ENCODE measurements at regions not wholly inside any gene's neighbourhood (a gene's known extent, or its start where the extent isn't known, plus 50 kb on each side); places are given as distances from the start of the nearest gene placed in this dataset.

- no peak overlapping the region for H3K27ac ChIP-seq (ENCODE audit: low read depth in 1 of 3, low read length in 2 of 3)
- WGBS, 3 donors, result 72 to 91% (median 78%) methylated on average over 3 of the region's 3 CpGs
- no peaks in the 10 kb centered on the region for H3K36me3 ChIP-seq (ENCODE audit: control insufficient read depth in 3 of 3, insufficient read depth in 2 of 3, low read depth in 1 of 3, low read length in 3 of 3)
- H3K9me3 ChIP-seq (ENCODE audit: control insufficient read depth in 2 of 2, insufficient read depth in 1 of 2, low read depth in 1 of 2, low read length in 1 of 2), result no peaks in the 10 kb centered on the region
- H3K4me3 ChIP-seq (ENCODE audit: low read depth in 1 of 3, low read length in 3 of 3), result no peak overlapping the region
- H3K27me3 ChIP-seq (ENCODE audit: control insufficient read depth in 3 of 3, insufficient read depth in 3 of 3, low read length in 3 of 3), result no peaks in the 10 kb centered on the region
- DNase-seq (no peak), FAIRE-seq (no peak)
- peaks cover 0 to 2% (median 0%) of the 10 kb centered on the region in 3 donors for H3K4me1 ChIP-seq (ENCODE audit: control insufficient read depth in 3 of 3, insufficient read depth in 2 of 3, low read depth in 1 of 3, low read length in 2 of 3)
These were observed 133.9 kb upstream of the BMPER start for GRCh38 chr7:33771422-33771821.

DNA sequence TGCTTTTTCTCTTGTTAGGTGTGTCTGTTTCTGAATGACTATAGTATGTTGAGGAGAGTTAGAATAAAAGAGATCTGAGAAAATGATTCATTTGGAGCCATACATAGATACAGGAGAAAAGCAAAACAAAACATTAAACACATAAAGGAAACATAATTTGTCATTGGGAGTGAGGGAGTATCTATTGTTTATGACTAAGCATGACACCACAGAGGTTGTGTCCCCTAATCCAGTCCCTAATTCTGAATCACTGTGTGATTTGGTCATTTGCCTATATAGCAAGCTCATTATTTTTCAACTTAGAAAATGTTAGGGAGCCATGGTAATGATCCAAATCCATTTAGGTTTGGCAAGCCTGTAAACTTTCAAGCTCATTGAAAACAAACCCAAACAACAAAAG, 132.3 kb upstream of the BMPER start:
- FAIRE-seq (no peak), DNase-seq (no peak)
- H3K4me1 ChIP-seq (ENCODE audit: control insufficient read depth in 3 of 3, insufficient read depth in 2 of 3, low read depth in 1 of 3, low read length in 2 of 3), result peaks cover 0 to 2% (median 0%) of the 10 kb centered on the region in 3 donors
- no peaks in the 10 kb centered on the region for H3K27me3 ChIP-seq (ENCODE audit: control insufficient read depth in 3 of 3, insufficient read depth in 3 of 3, low read length in 3 of 3)
- no peaks in the 10 kb centered on the region for H3K36me3 ChIP-seq (ENCODE audit: control insufficient read depth in 3 of 3, insufficient read depth in 2 of 3, low read depth in 1 of 3, low read length in 3 of 3)
- H3K27ac ChIP-seq (ENCODE audit: low read depth in 1 of 3, low read length in 2 of 3), result no peak overlapping the region
- no peak overlapping the region for H3K4me3 ChIP-seq (ENCODE audit: low read depth in 1 of 3, low read length in 3 of 3)
- H3K9me3 ChIP-seq (ENCODE audit: control insufficient read depth in 2 of 2, insufficient read depth in 1 of 2, low read depth in 1 of 2, low read length in 1 of 2), result no peaks in the 10 kb centered on the region

DNA sequence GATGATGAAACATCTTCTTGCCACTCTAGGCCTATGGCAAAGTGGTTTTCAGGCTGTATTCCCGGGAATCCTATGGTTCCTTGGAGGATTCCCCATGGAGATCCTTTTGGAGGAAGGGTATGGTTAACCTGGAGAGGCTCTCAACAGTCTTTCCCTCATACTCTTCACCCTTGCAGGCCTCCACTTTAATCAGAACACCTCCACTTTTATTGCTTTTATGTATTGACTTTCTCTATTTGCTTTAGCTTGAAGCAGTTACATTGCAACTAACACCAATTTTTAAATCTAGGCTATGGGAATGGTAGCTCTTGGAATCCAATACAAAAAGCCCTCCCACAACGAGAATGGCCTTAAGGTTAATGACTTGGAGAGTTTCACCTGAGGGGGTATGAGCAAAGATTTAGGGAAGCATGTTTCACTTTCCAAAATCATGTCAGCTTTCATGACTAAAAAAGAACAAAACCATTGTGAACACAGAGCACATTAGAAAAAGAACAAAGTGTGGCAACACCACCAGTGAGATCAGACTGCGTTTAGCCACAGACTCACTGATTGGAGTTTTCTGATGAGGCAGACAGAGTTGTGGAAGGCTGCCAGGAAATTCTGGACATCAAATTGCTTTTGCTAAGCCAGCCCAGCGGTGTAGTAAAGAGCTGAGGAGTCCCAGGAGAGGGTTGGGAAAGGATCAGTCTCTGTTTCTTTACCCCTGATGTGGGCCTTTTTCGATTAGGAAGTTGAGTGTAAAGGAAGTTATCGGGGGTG, 130.4 kb upstream of the BMPER start:
- no peaks in the 10 kb centered on the region for H3K27me3 ChIP-seq (ENCODE audit: control insufficient read depth in 3 of 3, insufficient read depth in 3 of 3, low read length in 3 of 3)
- peaks cover 0 to 2% (median 0%) of the 10 kb centered on the region in 3 donors for H3K4me1 ChIP-seq (ENCODE audit: control insufficient read depth in 3 of 3, insufficient read depth in 2 of 3, low read depth in 1 of 3, low read length in 2 of 3)
- no peak for FAIRE-seq
- peak overlapping the region in 1 of 3 donors; percentile 17 for H3K27ac ChIP-seq (ENCODE audit: low read depth in 1 of 3, low read length in 2 of 3)
- H3K36me3 ChIP-seq (ENCODE audit: control insufficient read depth in 3 of 3, insufficient read depth in 2 of 3, low read depth in 1 of 3, low read length in 3 of 3), result no peaks in the 10 kb centered on the region
- peak; percentile 4 to 24 for DNase-seq
- H3K4me3 ChIP-seq (ENCODE audit: low read depth in 1 of 3, low read length in 3 of 3), result no peak overlapping the region
- WGBS, 3 donors, result 47 to 53% (median 47%) methylated on average over 6 of the region's 6 CpGs
- no peaks in the 10 kb centered on the region for H3K9me3 ChIP-seq (ENCODE audit: control insufficient read depth in 2 of 2, insufficient read depth in 1 of 2, low read depth in 1 of 2, low read length in 1 of 2)

DNA sequence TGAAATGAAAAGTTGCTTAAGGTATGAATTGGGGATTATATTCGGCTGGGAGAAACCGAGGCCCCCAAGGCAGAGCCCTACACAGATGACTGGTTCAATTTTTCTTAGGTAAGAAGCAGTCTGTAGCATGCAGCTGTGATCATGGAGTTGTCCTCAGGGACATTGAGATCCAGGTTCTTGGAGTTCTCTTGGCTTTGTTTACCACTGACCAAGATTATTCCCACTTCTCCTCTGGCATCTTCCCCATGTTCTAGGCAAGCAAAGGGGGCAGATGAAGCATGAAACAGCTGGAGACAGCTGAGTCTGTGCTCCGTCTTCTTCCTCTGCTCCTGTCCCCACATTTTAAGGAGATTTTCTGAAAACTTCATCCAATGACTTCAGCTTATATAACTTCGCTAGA, 129.5 kb upstream of the BMPER start:
- Histone ChIP-seq H3K9me3 (ENCODE audit: control insufficient read depth in 2 of 2, insufficient read depth in 1 of 2, low read depth in 1 of 2, low read length in 1 of 2) (no peaks in the 10 kb centered on the region), H3K27me3 (ENCODE audit: control insufficient read depth in 3 of 3, insufficient read depth in 3 of 3, low read length in 3 of 3) (no peaks in the 10 kb centered on the region), H3K27ac (ENCODE audit: low read depth in 1 of 3, low read length in 2 of 3) (no peak overlapping the region), H3K36me3 (ENCODE audit: control insufficient read depth in 3 of 3, insufficient read depth in 2 of 3, low read depth in 1 of 3, low read length in 3 of 3) (no peaks in the 10 kb centered on the region), H3K4me3 (ENCODE audit: low read depth in 1 of 3, low read length in 3 of 3) (no peak overlapping the region), H3K4me1 (ENCODE audit: control insufficient read depth in 3 of 3, insufficient read depth in 2 of 3, low read depth in 1 of 3, low read length in 2 of 3) (peaks cover 0 to 2% (median 0%) of the 10 kb centered on the region in 3 donors)
- FAIRE-seq, result no peak
- WGBS, 3 donors, result 80 to 93% (median 82%) methylated on average over 4 of the region's 4 CpGs
- no peak for DNase-seq

GRCh38 chr7:33776788-33777187, 128.6 kb upstream of the BMPER start:
- H3K27ac ChIP-seq (ENCODE audit: low read depth in 1 of 3, low read length in 2 of 3), result no peak overlapping the region

GRCh38 chr7:33778195-33778594, 127.1 kb upstream of the BMPER start:
- no peak for FAIRE-seq
- H3K36me3 ChIP-seq (ENCODE audit: control insufficient read depth in 3 of 3, insufficient read depth in 2 of 3, low read depth in 1 of 3, low read length in 3 of 3), result peaks cover 0 to 2% (median 0%) of the 10 kb centered on the region in 3 donors
- H3K4me3 ChIP-seq (ENCODE audit: low read depth in 1 of 3, low read length in 3 of 3), result no peak overlapping the region
- no peak overlapping the region for H3K27ac ChIP-seq (ENCODE audit: low read depth in 1 of 3, low read length in 2 of 3)
- H3K27me3 ChIP-seq (ENCODE audit: control insufficient read depth in 3 of 3, insufficient read depth in 3 of 3, low read length in 3 of 3), result no peaks in the 10 kb centered on the region
- H3K9me3 ChIP-seq (ENCODE audit: control insufficient read depth in 2 of 2, insufficient read depth in 1 of 2, low read depth in 1 of 2, low read length in 1 of 2), result peaks cover 0 to 11% of the 10 kb centered on the region in 2 donors
- H3K4me1 ChIP-seq (ENCODE audit: control insufficient read depth in 3 of 3, insufficient read depth in 2 of 3, low read depth in 1 of 3, low read length in 2 of 3), result peaks cover 0 to 2% (median 0%) of the 10 kb centered on the region in 3 donors
- 86 to 95% (median 90%) methylated on average over 2 of the region's 2 CpGs for WGBS, 3 donors
- DNase-seq, result no peak

More at GRCh38 chr7:33776788-33777187, 128.6 kb upstream of the BMPER start:
- DNase-seq (peak in 1 of 2 donors; percentile 4), FAIRE-seq (no peak)
- no peaks in the 10 kb centered on the region for H3K36me3 ChIP-seq (ENCODE audit: control insufficient read depth in 3 of 3, insufficient read depth in 2 of 3, low read depth in 1 of 3, low read length in 3 of 3)
- H3K9me3 ChIP-seq (ENCODE audit: control insufficient read depth in 2 of 2, insufficient read depth in 1 of 2, low read depth in 1 of 2, low read length in 1 of 2), result no peaks in the 10 kb centered on the region
- H3K4me1 ChIP-seq (ENCODE audit: control insufficient read depth in 3 of 3, insufficient read depth in 2 of 3, low read depth in 1 of 3, low read length in 2 of 3), result peaks cover 0 to 2% (median 0%) of the 10 kb centered on the region in 3 donors
- WGBS, 3 donors, result 40 to 74% (median 45%) methylated on average over 3 of the region's 3 CpGs
- H3K4me3 ChIP-seq (ENCODE audit: low read depth in 1 of 3, low read length in 3 of 3), result no peak overlapping the region
- no peaks in the 10 kb centered on the region for H3K27me3 ChIP-seq (ENCODE audit: control insufficient read depth in 3 of 3, insufficient read depth in 3 of 3, low read length in 3 of 3)

- peaks cover 0 to 2% (median 0%) of the 10 kb centered on the region in 3 donors for H3K36me3 ChIP-seq (ENCODE audit: control insufficient read depth in 3 of 3, insufficient read depth in 2 of 3, low read depth in 1 of 3, low read length in 3 of 3)
- FAIRE-seq (no peak), DNase-seq (no peak)
- H3K27me3 ChIP-seq (ENCODE audit: control insufficient read depth in 3 of 3, insufficient read depth in 3 of 3, low read length in 3 of 3), result no peaks in the 10 kb centered on the region
- H3K9me3 ChIP-seq (ENCODE audit: control insufficient read depth in 2 of 2, insufficient read depth in 1 of 2, low read depth in 1 of 2, low read length in 1 of 2), result peaks cover 0 to 11% of the 10 kb centered on the region in 2 donors
- H3K4me1 ChIP-seq (ENCODE audit: control insufficient read depth in 3 of 3, insufficient read depth in 2 of 3, low read depth in 1 of 3, low read length in 2 of 3), result peaks cover 0 to 2% (median 0%) of the 10 kb centered on the region in 3 donors
- H3K4me3 ChIP-seq (ENCODE audit: low read depth in 1 of 3, low read length in 3 of 3), result no peak overlapping the region
- no peak overlapping the region for H3K27ac ChIP-seq (ENCODE audit: low read depth in 1 of 3, low read length in 2 of 3)
- WGBS, 3 donors, result 71 to 79% (median 75%) methylated on average over 5 of the region's 5 CpGs
These were observed 126.1 kb upstream of the BMPER start for GRCh38 chr7:33779216-33779615.

- Histone ChIP-seq H3K4me1 (ENCODE audit: control insufficient read depth in 3 of 3, insufficient read depth in 2 of 3, low read depth in 1 of 3, low read length in 2 of 3) (no peaks in the 10 kb centered on the region), H3K27ac (ENCODE audit: low read depth in 1 of 3, low read length in 2 of 3) (no peak overlapping the region), H3K9me3 (ENCODE audit: control insufficient read depth in 2 of 2, insufficient read depth in 1 of 2, low read depth in 1 of 2, low read length in 1 of 2) (peaks cover 0 to 11% of the 10 kb centered on the region in 2 donors), H3K4me3 (ENCODE audit: low read depth in 1 of 3, low read length in 3 of 3) (no peak overlapping the region), H3K36me3 (ENCODE audit: control insufficient read depth in 3 of 3, insufficient read depth in 2 of 3, low read depth in 1 of 3, low read length in 3 of 3) (peaks cover 0 to 2% (median 0%) of the 10 kb centered on the region in 3 donors), H3K27me3 (ENCODE audit: control insufficient read depth in 3 of 3, insufficient read depth in 3 of 3, low read length in 3 of 3) (no peaks in the 10 kb centered on the region)
- WGBS, 3 donors, result 54 to 80% (median 73%) methylated on average over 3 of the region's 3 CpGs
- DNase-seq, result no peak
- FAIRE-seq, result no peak
These were observed 124.2 kb upstream of the BMPER start for GRCh38 chr7:33781167-33781566.
